Heart right ventricle (tissue), 16 donors: ENCODE measurements at regions not wholly inside any gene's neighbourhood (a gene's known extent, or its start where the extent isn't known, plus 50 kb on each side); places are given as distances from the start of the nearest gene placed in this dataset.
A peak's percentile ranks its signal among the peaks of the same experiment; 100 is the strongest.

Experiments used
- ATAC-seq, 8 donors: fragments of 200-7000 bp; cut with Tn5 transposase; one replicate each; pipeline ENCODE4 v1.9.1; 2020; ENCODE audit warnings: mild to moderate bottlenecking in 8 of 8, moderate library complexity in 8 of 8, moderate number of reproducible peaks in 1 of 8
- DNase-seq, 2 donors: peaks; one replicate each; pipeline ENCODE4 v3.0.0-alpha.2; 2020
- H3K27ac ChIP-seq, 10 donors: fragments of 200-600 bp; sonication (generic) in 2 of 10; one replicate each; pipeline versions ENCODE4 v1.5.0 to v1.8.0; 2020 to 2022; ENCODE audit warnings: mild to moderate bottlenecking in 3 of 10
- H3K27me3 ChIP-seq, 7 donors: fragments of 200-600 bp; one replicate each; pipeline ENCODE4 v1.8.0; 2021 to 2022; ENCODE audit warnings: mild to moderate bottlenecking in 2 of 7
- H3K36me3 ChIP-seq, 9 donors: fragments of 200-600 bp; sonication (generic) in 1 of 9; one replicate each; pipeline versions ENCODE4 v1.5.0 to v1.8.0; 2020 to 2022; ENCODE audit warnings: mild to moderate bottlenecking in 2 of 9
- H3K4me1 ChIP-seq, 9 donors: fragments of 200-600 bp; sonication (generic) in 1 of 9; one replicate each; pipeline versions ENCODE4 v1.5.0 to v1.8.0; 2020 to 2022; ENCODE audit warnings: mild to moderate bottlenecking in 4 of 9
- H3K4me3 ChIP-seq, 10 donors: fragments of 200-600 bp; sonication (generic) in 2 of 10; one replicate each; pipeline versions ENCODE4 v1.5.0 to v1.8.0; 2020 to 2022; ENCODE audit warnings: mild to moderate bottlenecking in 7 of 10, moderate library complexity in 2 of 10
- H3K9me3 ChIP-seq, 11 donors: fragments of 200-600 bp in 10 of 11; sonication (generic) in 2 of 11; one replicate each; pipeline versions ENCODE4 v1.5.0 to v1.8.0; 2013 to 2022; ENCODE audit warnings: mild to moderate bottlenecking in 2 of 11, control low read depth in 1 of 11, moderate library complexity in 1 of 11
- CTCF ChIP-seq, 9 donors: fragments of 200-600 bp; sonication (generic) in 2 of 9; IDR thresholded peaks; one replicate each; pipeline versions ENCODE4 v1.5.0 to v1.8.0; 2021 to 2022; ENCODE audit warnings: antibody characterized with exemption in 9 of 9, mild to moderate bottlenecking in 5 of 9, moderate library complexity in 1 of 9
- WGBS, 2 donors: extraction: QIAGEN DNeasy Blood & Tissue Kit; methylation state at CpG; one replicate each; pipeline ENCODE4 v1.1.7; 2013; ENCODE audit warnings: inconsistent platforms in 1 of 2; 5-methylcytosine and 5-hydroxymethylcytosine counted together
- intact Hi-C, 10 donors: fragments of 100-400 bp; cut with DNase I; formaldehyde crosslinking; loops; one replicate each; pipeline versions ENCODE4 v1.11.1 to v1.14.2; 2022
- donor health status: Arrhythmogenic right ventricular cardiomyopathy.
- donor health status: ischemic (EF 13 %, LVEDD 7.1; RV severe dilation, severe dysfunction).
- donor health status: healthy with polysubstance abuse.
- donor health status: DM: no; HTN: yes; CAD: no.
- donor health status: DM: no; HTN: no; CAD: no.
- donor health status: ischemic (EF 25% LVEDD 6.9; RV normal size, moderate dysfunction).
- donor health status: ischemic (EF 25% LVEDD 5.7; RV mildly dilated, moderate dysfunction).
- donor health status: healthy.
- donor health status: DM: yes; HTN: yes; CAD: no.
- donor health status: Ischemic cardiomyopathy.
- donor health status: ischemic (EF 35%, LVEDD 5.7; RV mildly dilated, moderate dysfunction).
- donor health status: nonischemic (EF 11% LVEDD 7.7; RV severe dilation, severe dysfunction).
- donor health status: DM: yes; HTN: yes; CAD: no.
- donor health status: PGD.
- donor health status: ischemic (EF 29% LVEDD 5.4; RV normal size, mild dysfunction).
- donor health status: nonischemic (EF 23%, LVEDD 6.1; RV moderate dilation, normal function).

- Histone ChIP-seq H3K27ac (no peak overlapping the region), H3K27me3 (peaks cover 0 to 6% (median 0%) of the 10 kb centered on the region in 7 donors), H3K36me3 (no peaks in the 10 kb centered on the region), H3K9me3 (no peaks in the 10 kb centered on the region), H3K4me1 (no peaks in the 10 kb centered on the region), H3K4me3 (no peak overlapping the region)
- intact Hi-C loops = no loop called here
- WGBS, 2 donors = 55 to 66% methylated on average over 8 of the region's 8 CpGs
- DNase-seq (no peak), ATAC-seq (no peak)
- TF ChIP-seq CTCF (IDR thresholded peaks at IDR 0.05) = no peak
Observed at GRCh38 chr2:180660207-180660606, 320.2 kb upstream of the UBE2E3 start.

GRCh38 chr2:180657054-180657453, 323.4 kb upstream of the UBE2E3 start:
- no peak for DNase-seq
- Histone ChIP-seq H3K36me3 (no peaks in the 10 kb centered on the region), H3K27me3 (peaks cover 0 to 11% (median 0%) of the 10 kb centered on the region in 7 donors), H3K4me3 (no peak overlapping the region), H3K9me3 (no peaks in the 10 kb centered on the region), H3K4me1 (no peaks in the 10 kb centered on the region), H3K27ac (no peak overlapping the region)
- intact Hi-C loops = no loop called here
- no peak for TF ChIP-seq CTCF (IDR thresholded peaks at IDR 0.05)
- WGBS, 2 donors = 82 to 94% methylated on average over 1 of the region's 1 CpG
- no peak for ATAC-seq

- Histone ChIP-seq H3K27ac (no peak overlapping the region), H3K4me3 (no peak overlapping the region), H3K27me3 (peaks cover 0 to 11% (median 0%) of the 10 kb centered on the region in 7 donors), H3K36me3 (no peaks in the 10 kb centered on the region), H3K4me1 (no peaks in the 10 kb centered on the region), H3K9me3 (no peaks in the 10 kb centered on the region)
- intact Hi-C loops = no loop called here
- ATAC-seq = no peak
- 64 to 74% methylated on average over 1 of the region's 1 CpG for WGBS, 2 donors
- DNase-seq = no peak
- no peak for TF ChIP-seq CTCF (IDR thresholded peaks at IDR 0.05)
Observed at GRCh38 chr2:180656455-180656847, 324.0 kb upstream of the UBE2E3 start.

- intact Hi-C loops = no loop called here
- WGBS, 2 donors = 85 to 93% methylated on average over 1 of the region's 1 CpG
- Histone ChIP-seq H3K27me3 (peaks cover 0 to 8% (median 0%) of the 10 kb centered on the region in 7 donors), H3K9me3 (no peaks in the 10 kb centered on the region), H3K27ac (no peak overlapping the region), H3K4me1 (no peaks in the 10 kb centered on the region), H3K4me3 (no peak overlapping the region), H3K36me3 (no peaks in the 10 kb centered on the region)
- TF ChIP-seq CTCF (IDR thresholded peaks at IDR 0.05) = peak in 1 of 9 donors; percentile 18
- DNase-seq = no peak
- ATAC-seq = no peak
Observed at GRCh38 chr2:180655842-180656454, 324.5 kb upstream of the UBE2E3 start.
